ENCODE measurements at regions not wholly inside any gene's neighbourhood (a gene's known extent, or its start where the extent isn't known, plus 50 kb on each side); places are given as distances from the start of the nearest gene placed in this dataset.

DNA sequence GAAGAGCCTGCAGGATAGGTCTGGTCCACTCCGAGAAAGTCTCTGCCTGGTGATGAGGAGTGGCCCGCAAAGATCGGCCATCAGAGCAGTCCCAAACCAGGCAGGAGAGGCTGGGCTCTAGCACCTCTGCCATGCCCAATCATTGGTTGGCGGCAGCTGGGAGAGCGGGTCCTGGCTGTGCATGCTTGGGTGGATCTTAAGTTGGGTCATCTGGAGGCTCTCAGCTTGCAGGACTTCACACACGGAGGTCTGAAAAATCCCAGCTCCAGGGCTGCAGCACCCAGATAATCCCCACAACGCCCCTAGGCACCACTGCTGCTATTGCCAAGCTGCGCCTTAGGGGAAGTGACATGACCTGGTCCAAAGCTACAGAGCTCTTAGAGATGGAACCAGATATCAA, 766.7 kb upstream of the TBX3 start:
- TF ChIP-seq CTCF (IDR thresholded peaks at IDR 0.05; ENCODE audit: control extremely low read depth, extremely low read depth): no peak
- no peak overlapping the region for H3K9ac ChIP-seq (ENCODE audit: insufficient read depth in 1 of 2, low read length in 2 of 2)
- WGBS, 2 donors: 92 to 94% methylated on average over 8 of the region's 8 CpGs
- no peak overlapping the region for H3K27ac ChIP-seq (ENCODE audit: low read depth in 1 of 2, low read length in 1 of 2)
- no peaks in the 10 kb centered on the region for H3K36me3 ChIP-seq (ENCODE audit: control insufficient read depth in 4 of 4, insufficient read depth in 4 of 4, low read length in 4 of 4)
- peaks cover 0 to 13% (median 4%) of the 10 kb centered on the region in 5 donors for H3K4me1 ChIP-seq (ENCODE audit: control insufficient read depth in 5 of 5, insufficient read depth in 5 of 5, low read length in 5 of 5)
- ATAC-seq (ENCODE audit: insufficient read depth, low FRiP score) (no peak), DNase-seq (no peak)
- H3K4me3 ChIP-seq: no peak overlapping the region
- H3K27me3 ChIP-seq (ENCODE audit: control insufficient read depth in 3 of 3, insufficient read depth in 3 of 3, low read length in 2 of 3): peaks cover 0 to 5% (median 0%) of the 10 kb centered on the region in 3 donors
- H3K9me3 ChIP-seq (ENCODE audit: control insufficient read depth in 4 of 4, insufficient read depth in 3 of 4, low read length in 3 of 4): no peaks in the 10 kb centered on the region

DNA sequence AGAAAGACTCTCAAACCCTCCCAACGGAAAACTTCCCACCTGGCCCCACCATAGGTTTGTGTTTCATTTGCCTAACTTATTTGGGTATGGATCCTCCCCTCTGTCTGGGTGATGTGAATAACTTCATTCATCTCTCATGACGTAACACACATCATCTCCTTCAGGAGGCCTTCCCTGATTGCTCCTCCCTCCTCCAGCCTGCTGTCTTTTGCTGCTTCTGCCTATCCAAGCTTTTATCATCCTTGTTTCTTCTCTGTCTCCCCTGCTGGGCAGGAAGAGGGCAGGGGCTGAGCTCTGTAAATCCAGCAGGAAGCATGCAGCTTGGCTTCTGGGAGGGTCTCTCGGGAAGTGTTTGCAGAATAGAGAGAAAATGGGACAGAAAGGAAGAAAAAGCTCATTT, 766.0 kb upstream of the TBX3 start:
- H3K4me1 ChIP-seq (ENCODE audit: control insufficient read depth in 5 of 5, insufficient read depth in 5 of 5, low read length in 5 of 5): peaks cover 0 to 13% (median 4%) of the 10 kb centered on the region in 5 donors
- DNase-seq (no peak), ATAC-seq (ENCODE audit: insufficient read depth, low FRiP score) (no peak)
- no peak for TF ChIP-seq CTCF (IDR thresholded peaks at IDR 0.05; ENCODE audit: control extremely low read depth, extremely low read depth)
- H3K9me3 ChIP-seq (ENCODE audit: control insufficient read depth in 4 of 4, insufficient read depth in 3 of 4, low read length in 3 of 4): no peaks in the 10 kb centered on the region
- no peak overlapping the region for H3K9ac ChIP-seq (ENCODE audit: insufficient read depth in 1 of 2, low read length in 2 of 2)
- no peak overlapping the region for H3K27ac ChIP-seq (ENCODE audit: low read depth in 1 of 2, low read length in 1 of 2)
- peaks cover 0 to 5% (median 0%) of the 10 kb centered on the region in 3 donors for H3K27me3 ChIP-seq (ENCODE audit: control insufficient read depth in 3 of 3, insufficient read depth in 3 of 3, low read length in 2 of 3)
- H3K36me3 ChIP-seq (ENCODE audit: control insufficient read depth in 4 of 4, insufficient read depth in 4 of 4, low read length in 4 of 4): no peaks in the 10 kb centered on the region
- H3K4me3 ChIP-seq: no peak overlapping the region
- WGBS, 2 donors: 96 to 99% methylated on average over 3 of the region's 3 CpGs

GRCh38 chr12:115449526-115449925, 765.6 kb upstream of the TBX3 start:
- H3K36me3 ChIP-seq (ENCODE audit: control insufficient read depth in 4 of 4, insufficient read depth in 4 of 4, low read length in 4 of 4): no peaks in the 10 kb centered on the region
- DNase-seq: no peak
- H3K9ac ChIP-seq (ENCODE audit: insufficient read depth in 1 of 2, low read length in 2 of 2): no peak overlapping the region
- ATAC-seq (ENCODE audit: insufficient read depth, low FRiP score): no peak
- H3K9me3 ChIP-seq (ENCODE audit: control insufficient read depth in 4 of 4, insufficient read depth in 3 of 4, low read length in 3 of 4): no peaks in the 10 kb centered on the region
- H3K4me3 ChIP-seq: no peak overlapping the region
- peaks cover 0 to 5% (median 0%) of the 10 kb centered on the region in 3 donors for H3K27me3 ChIP-seq (ENCODE audit: control insufficient read depth in 3 of 3, insufficient read depth in 3 of 3, low read length in 2 of 3)
- no peak for TF ChIP-seq CTCF (IDR thresholded peaks at IDR 0.05; ENCODE audit: control extremely low read depth, extremely low read depth)
- H3K27ac ChIP-seq (ENCODE audit: low read depth in 1 of 2, low read length in 1 of 2): no peak overlapping the region
- H3K4me1 ChIP-seq (ENCODE audit: control insufficient read depth in 5 of 5, insufficient read depth in 5 of 5, low read length in 5 of 5): peaks cover 0 to 13% (median 4%) of the 10 kb centered on the region in 5 donors
- 84 to 91% methylated on average over 5 of the region's 5 CpGs for WGBS, 2 donors

- Histone ChIP-seq H3K27me3 (ENCODE audit: control insufficient read depth in 3 of 3, insufficient read depth in 3 of 3, low read length in 2 of 3) (no peaks in the 10 kb centered on the region), H3K4me1 (ENCODE audit: control insufficient read depth in 5 of 5, insufficient read depth in 5 of 5, low read length in 5 of 5) (no peaks in the 10 kb centered on the region), H3K27ac (ENCODE audit: low read depth in 1 of 2, low read length in 1 of 2) (no peak overlapping the region), H3K4me3 (no peak overlapping the region), H3K9me3 (ENCODE audit: control insufficient read depth in 4 of 4, insufficient read depth in 3 of 4, low read length in 3 of 4) (peaks cover 0 to 1% (median 0%) of the 10 kb centered on the region in 4 donors), H3K9ac (ENCODE audit: insufficient read depth in 1 of 2, low read length in 2 of 2) (no peak overlapping the region), H3K36me3 (ENCODE audit: control insufficient read depth in 4 of 4, insufficient read depth in 4 of 4, low read length in 4 of 4) (no peaks in the 10 kb centered on the region)
- DNase-seq: peak in 2 of 3 donors; percentile 38 to 43
- WGBS, 2 donors: 86 to 92% methylated on average over 1 of the region's 1 CpG
- no peak for ATAC-seq (ENCODE audit: insufficient read depth, low FRiP score)
- no peak for TF ChIP-seq CTCF (IDR thresholded peaks at IDR 0.05; ENCODE audit: control extremely low read depth, extremely low read depth)
These were observed 760.4 kb upstream of the TBX3 start for GRCh38 chr12:115444346-115444745.
